ENCODE measurements at regions not wholly inside any gene's neighbourhood (a gene's known extent, or its start where the extent isn't known, plus 50 kb on each side); places are given as distances from the start of the nearest gene placed in this dataset.

- no peak for DNase-seq
Observed at GRCh38 chr2:3138621-3139020, 239.0 kb downstream of the EIPR1 start.

DNA sequence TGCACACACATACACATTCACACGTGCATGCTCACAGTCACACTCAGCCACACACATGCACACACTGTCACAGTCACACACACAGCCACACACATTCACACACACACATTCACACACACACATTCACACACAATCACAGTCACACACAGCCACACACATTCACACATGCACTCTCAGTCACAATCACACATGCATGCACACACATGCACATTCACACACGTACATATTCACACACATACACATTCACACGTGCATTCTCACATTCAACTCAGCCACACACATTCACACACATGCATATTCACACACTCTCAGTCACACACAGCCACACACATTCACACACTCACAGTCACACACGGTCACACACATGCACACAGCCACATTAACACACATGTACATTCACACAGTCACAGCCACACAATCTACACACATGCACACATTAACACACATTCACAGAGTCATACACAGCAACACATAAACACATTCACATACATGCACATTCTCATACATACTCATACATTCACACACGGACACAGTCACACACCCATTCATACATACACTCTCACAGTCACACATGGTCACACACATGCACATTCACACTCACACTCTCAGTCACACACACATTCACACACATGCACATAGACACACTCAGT, 239.8 kb downstream of the EIPR1 start:
- DNase-seq, result no peak

- no peak for DNase-seq
Observed at GRCh38 chr2:3135676-3136075, 241.9 kb downstream of the EIPR1 start.

- DNase-seq, result no peak
Observed at GRCh38 chr2:3134026-3134571, 243.5 kb downstream of the EIPR1 start.

DNA sequence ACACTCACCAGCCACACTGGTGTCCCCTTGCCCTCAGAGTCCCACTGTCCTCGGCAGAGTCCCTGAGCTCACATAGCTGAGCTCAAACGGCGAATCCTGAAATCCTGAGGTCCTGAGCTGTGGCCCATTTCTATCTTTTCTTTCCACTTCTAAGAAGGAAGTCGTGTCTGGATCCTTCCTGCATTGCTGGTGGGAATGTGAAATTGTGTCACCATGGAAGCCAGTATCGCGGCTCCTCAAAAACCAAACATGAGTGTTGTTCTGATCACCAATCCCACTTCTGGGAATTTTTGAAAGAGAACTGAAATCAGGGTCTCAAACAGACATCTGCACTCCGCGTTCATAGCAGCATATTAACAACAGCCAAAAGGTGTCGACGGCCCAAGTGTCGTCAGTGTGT, 244.7 kb downstream of the EIPR1 start:
- no peak for DNase-seq

DNA sequence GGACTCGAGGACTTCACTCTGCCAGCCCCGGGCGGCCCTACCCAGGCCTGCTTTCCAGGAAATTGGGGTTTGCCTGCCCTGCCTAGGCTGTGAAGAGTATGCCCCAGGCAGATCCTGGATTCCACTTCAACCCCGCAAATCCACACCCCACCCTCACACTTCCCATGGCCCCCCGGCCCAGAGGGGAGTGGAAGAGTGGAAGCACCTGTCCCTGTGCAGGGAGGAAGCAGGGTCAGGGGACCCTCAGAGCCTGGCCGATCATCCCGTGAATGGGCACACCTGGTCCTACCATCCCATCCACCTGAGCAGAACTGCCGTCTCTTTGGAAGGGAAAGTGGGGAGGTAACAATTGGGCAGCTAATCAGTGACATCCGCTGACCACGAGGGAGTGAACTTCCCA, 245.2 kb downstream of the EIPR1 start:
- no peak for DNase-seq

GRCh38 chr2:3131636-3132326, 245.8 kb downstream of the EIPR1 start:
- DNase-seq, result no peak

DNA sequence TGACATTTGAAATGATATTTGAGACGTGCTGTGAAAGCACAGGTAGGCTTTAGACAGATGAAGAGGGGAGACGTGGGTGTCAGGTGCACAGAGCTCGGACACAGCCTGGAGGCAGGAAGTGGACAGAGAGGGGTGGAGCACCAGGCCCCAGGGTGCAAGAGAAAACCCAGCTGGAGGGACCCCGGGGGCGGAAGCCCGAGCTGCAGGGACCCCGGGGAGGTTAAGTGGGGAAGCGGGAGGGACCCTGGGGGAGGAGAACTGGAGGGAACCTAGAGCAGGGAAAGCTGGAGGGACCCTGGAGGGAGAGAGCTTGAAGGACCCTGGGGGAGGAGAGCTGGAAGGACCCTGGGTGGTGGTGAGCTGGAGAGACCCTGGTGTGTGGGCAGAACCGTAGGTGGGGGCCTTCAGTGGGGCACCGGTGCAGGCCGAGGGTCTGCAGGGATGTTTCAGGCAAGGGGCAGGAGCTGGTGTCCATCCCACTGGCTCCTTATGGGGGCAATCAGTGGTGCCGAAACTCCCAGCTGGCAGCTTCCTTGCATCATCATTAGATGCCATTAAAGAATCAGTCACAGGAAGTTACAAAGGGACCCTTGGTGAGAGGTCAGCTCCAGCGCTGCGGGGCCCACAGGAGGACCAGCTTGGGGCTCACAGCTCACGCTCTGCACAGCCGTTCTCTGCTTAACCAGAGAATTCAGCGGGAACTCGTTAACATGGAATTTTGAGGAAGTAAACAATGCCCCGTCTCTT, 246.6 kb downstream of the EIPR1 start:
- DNase-seq, result no peak

DNA sequence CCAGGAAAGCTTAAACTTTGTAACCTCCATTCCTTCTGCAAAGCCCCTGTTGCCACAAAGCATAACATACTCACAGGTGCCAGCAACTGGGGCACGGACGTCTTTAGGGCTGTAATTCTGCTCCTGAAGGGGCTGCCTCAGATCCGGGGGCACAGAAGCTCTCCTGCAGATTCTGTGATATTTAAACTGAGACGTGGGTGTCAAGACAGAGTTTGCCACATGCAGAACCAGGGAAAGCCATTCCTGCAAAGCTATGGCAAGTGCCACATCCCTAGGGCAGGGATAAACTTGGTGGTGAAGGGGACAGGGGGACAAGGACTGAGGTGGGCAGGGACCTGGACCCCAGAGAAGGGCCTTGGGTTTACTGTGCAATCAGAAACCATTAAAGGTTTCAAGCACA, 247.2 kb downstream of the EIPR1 start:
- no peak for DNase-seq

DNA sequence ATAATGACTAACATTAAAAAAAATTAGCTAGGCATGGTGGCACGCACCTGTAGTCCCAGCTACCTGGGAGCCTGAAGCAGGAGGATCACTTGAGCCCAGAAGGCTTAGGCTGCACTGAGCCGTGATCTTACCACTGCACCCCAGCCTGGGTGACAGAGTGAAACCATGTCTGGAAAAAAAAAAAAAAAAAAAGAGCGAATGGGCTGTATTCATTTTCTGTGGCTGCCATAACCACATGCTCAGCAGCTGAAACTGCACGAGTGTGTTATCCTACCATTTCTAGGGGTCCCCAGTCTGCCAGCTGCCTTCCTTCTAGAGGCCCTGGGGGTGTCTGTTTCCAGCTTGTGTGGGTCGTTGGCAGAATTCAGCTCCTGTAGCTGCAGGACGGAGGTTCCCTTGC, 247.8 kb downstream of the EIPR1 start:
- no peak for DNase-seq

DNA sequence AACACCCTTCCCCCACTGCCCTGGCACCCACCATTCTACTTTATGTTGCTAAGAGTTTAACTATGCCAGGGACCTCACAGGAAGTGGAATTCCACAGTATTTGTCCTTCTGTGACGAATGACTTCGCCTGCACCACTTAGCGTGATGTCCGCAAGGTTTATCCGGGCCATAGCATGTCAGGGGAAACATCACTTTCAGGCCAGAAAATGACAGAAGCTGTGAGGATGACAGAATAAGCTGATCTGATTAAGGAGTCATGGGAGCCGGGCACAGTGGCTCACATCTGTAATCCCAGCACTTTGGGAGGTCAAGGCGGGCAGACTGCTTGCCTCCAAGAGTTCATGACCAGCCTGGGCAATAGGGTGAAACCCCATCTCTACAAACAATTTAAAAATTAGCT, 248.8 kb downstream of the EIPR1 start:
- no peak for DNase-seq

- no peak for DNase-seq
Observed at GRCh38 chr2:3127710-3128109, 249.9 kb downstream of the EIPR1 start.

GRCh38 chr2:3126911-3127621, 250.6 kb downstream of the EIPR1 start:
- no peak for DNase-seq

- DNase-seq, result no peak
Observed at GRCh38 chr2:3126171-3126910, 251.3 kb downstream of the EIPR1 start.

- no peak for DNase-seq
Observed at GRCh38 chr2:3125761-3126130, 251.9 kb downstream of the EIPR1 start.

- DNase-seq, result no peak
Observed at GRCh38 chr2:3125001-3125760, 252.4 kb downstream of the EIPR1 start.

DNA sequence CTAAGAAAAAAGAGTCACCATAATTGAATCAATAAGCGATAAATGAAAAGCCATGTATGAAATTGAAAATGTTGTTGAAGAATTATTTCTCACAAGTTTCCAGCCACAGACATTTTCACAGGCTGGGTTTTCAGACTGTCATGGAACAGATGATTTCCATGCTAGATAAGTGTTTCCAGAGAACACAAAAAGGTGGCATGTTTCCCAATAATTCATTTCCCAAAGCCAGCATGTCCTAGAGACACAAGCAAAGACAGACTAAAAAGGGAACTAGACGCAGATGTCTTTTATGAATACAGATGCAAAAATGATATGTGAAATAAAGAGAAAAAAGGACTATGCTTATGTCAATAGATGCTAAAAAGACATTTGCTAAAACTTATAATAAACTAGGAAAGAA, 255.1 kb downstream of the EIPR1 start:
- DNase-seq, result no peak

GRCh38 chr2:3121601-3122000, 256.0 kb downstream of the EIPR1 start:
- no peak for DNase-seq

DNA sequence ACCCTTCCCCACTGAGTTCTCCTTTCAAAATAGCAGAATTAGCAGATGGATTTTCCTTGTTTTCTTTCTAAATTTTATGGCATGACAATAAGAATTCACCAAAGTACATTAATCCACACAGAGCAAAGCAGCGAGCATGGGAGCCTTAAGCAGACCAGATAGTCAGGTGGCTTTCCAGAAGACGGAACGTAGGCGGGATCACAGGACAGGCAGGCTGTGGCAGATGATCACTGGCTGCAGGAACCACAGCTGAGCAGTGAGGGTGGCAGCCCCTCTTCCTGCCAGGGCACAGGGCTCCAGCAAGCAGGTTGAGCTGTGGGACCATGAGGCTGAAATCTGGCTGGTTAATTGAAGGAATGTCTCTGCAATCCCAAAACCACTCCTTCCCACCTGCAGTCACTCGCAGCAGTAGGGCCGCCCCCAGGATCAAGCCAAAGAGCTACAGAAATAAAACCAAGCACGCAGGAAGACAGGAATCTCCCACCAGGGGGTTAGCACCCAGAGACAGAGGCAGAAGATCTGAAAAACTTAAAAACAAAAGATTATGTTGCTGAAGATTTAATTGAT, 259.9 kb downstream of the EIPR1 start:
- DNase-seq, result no peak

GRCh38 chr2:3116371-3116770, 261.2 kb downstream of the EIPR1 start:
- no peak for DNase-seq

DNA sequence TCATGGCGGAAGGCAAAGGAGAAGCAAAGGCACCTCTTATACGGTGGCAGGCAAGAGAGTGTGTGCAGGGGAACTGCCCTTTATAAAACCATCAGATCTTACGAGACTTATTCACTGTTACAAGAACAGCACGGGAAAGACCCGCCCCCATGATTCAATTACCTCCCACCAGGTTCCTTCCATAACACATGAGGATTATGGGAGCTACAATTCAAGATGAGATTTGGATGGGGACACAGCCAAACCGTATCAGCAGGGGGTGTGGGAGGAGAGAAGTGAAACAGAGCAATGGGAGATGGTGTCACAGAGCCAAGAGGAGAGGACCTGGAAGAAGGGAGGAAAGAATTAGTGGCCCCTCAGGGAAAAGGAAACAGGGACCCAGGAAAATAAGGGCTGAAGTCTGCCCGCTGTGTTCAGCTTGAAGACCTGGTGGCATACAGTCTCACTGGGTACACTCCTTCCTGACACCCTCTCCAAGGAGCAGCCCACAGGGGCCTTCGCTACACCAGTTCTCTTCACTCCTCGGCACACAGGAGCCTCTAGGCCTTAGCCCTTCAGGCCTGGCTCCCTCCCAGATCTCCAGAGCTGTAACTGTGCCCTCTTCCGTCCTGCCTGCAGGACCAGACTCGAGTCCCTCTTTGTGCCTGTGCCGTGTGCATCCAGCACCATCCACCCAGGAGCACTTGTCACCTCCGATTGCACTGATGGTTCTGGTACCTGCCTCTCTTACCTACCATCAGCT, 262.1 kb downstream of the EIPR1 start:
- no peak for DNase-seq

Data from 8988T (cell line).